GM19468 (cell line): ENCODE measurements at regions not wholly inside any gene's neighbourhood (a gene's known extent, or its start where the extent isn't known, plus 50 kb on each side); places are given as distances from the start of the nearest gene placed in this dataset.

Source experiments
- ATAC-seq: cut with Tn5 transposase; IDR thresholded peaks from one replicate; pipeline ENCODE4 v1.9.1; 2021; ENCODE audit warnings: mild to moderate bottlenecking, moderate library complexity, moderate number of reproducible peaks; ENCODE audit not compliant: unreplicated experiment; ENCODE audit errors: extremely low read depth

GRCh38 chr9:86413971-86414880, 60.0 kb upstream of the TUT7 start:
- ATAC-seq, result no peak

- ATAC-seq, result no peak
These were observed 56.1 kb upstream of the TUT7 start for GRCh38 chr9:86410281-86410680.

DNA sequence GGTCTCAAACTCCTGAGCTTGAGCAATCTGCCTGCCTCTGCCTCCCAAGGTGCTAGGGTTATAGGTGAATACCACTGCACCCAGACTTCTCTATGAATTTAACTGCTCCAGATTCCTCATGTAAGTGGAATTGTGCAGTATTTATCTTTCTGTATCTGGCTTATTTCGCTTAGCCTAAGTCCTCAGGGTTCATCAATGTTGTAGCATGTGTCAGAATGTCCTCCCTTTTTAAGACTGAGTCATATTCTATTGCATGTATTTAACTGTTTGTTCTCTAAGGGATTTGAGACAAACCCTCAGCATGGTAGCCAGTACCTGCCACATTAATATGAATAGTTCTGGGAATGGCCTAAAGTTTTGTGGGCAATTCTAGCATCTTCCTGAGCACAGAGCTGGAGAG, 53.9 kb upstream of the TUT7 start:
- ATAC-seq, result no peak

GRCh38 chr9:86407022-86407421, 52.8 kb upstream of the TUT7 start:
- ATAC-seq, result no peak

DNA sequence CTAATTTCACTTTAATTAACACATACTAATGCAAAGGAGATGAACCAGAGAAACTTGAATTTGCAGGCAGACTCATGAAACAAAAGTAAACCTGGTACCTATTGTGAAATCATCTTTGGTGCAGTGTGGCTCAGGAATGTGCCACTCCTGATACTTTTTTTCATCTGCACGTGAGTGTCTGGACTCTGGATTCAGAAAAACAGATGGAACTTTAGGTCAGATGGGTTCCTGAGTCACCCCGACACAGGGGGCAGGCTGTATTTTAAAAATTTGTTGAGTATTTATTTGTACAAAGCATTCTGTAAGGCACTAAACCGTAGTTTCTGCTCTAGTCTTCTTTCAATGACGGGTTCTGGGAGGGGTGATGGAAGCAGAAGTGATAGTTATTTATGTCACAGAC, 52.2 kb upstream of the TUT7 start:
- ATAC-seq, result no peak

DNA sequence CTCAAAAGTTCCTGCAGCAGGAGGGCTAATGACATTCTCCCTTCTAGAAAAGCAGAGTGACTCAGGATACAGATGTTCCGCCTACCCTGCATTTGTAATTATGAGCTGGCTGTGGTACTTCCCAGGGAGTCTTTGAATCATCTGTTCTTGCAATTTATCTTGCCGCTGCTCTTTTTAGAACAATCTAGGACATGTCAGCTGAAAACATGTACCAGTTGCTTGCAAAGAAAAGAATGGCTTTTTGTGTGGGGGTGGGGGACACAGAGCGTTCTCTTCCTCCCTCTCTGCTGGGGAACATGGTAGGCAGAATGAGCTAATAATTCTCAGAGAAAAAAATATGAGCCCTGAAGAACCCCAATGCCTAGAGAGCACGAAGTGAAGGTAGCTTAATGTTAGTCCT, 51.7 kb upstream of the TUT7 start:
- no peak for ATAC-seq

DNA sequence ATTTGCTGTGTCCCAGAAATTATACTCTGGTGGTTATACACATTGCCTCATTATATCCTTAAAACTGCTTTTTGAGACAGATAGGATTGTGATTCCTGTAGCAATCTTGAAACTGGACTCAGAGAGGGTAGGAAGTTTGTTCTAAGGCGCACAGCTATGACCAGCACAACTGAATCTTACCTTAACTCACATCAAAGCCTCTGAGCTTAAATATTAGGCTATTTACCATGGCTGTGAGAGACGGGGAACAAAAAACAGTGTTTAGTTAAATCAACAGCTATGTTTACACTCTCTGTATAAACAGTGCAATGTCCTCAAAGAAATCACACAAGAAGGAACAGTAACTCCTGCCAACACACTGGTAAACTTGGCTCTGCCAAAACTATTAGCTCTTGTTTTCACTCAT, 50.9 kb upstream of the TUT7 start:
- ATAC-seq, result no peak
